ENCODE measurements at regions not wholly inside any gene's neighbourhood (a gene's known extent, or its start where the extent isn't known, plus 50 kb on each side); places are given as distances from the start of the nearest gene placed in this dataset.

DNA sequence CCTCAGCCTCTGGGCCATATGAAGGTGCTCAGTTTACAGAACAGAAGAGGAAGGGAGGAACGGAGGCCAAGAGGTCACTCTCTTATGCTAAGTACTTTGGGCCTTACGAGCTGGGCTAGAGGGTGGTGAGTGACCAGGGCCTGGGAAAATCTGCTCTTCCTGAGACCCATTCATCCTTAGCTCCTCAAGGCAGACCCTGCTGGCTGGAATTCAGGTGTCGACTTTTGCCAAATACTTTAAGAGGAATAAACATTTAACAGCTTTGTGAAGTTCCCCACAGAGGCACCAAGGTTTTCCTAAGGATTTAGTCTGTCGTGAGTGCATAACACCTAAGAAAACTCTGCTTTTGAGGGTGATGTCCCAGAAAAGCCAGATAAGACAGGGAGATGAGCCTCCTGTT is 129.7 kb upstream of the SIX2 start:
- Histone ChIP-seq H3K4me3 (ENCODE audit: low read length) (no peak overlapping the region), H3K9me2 (ENCODE audit: insufficient read depth, low read length) (no peaks in the 10 kb centered on the region), H4K20me1 (ENCODE audit: insufficient read depth) (no peaks in the 10 kb centered on the region), H3K27me3 (ENCODE audit: insufficient read depth, low read depth, low read length) (no peaks in the 10 kb centered on the region), H3K4me2 (ENCODE audit: low read length) (no peak overlapping the region), H3F3A (ENCODE audit: insufficient read depth, low read length, poor library complexity, severe bottlenecking) (no peaks in the 10 kb centered on the region), H3K79me2 (replicated peaks; ENCODE audit: insufficient read depth, low read length) (no peaks in the 10 kb centered on the region), H3K27ac (ENCODE audit: low read length) (no peak overlapping the region), H3K9ac (ENCODE audit: low read length) (no peak overlapping the region), H2AFZ (ENCODE audit: low read depth, low read length) (no peak overlapping the region), H3K36me3 (ENCODE audit: insufficient read depth, low read length) (no peaks in the 10 kb centered on the region), H3K9me3 (ENCODE audit: low read length) (peaks cover 4% of the 10 kb centered on the region)
- TF ChIP-seq POLR2AphosphoS5 (IDR thresholded peaks at IDR 0.05) (no peak), SMC3 (conservative IDR thresholded peaks at IDR 0.05; ENCODE audit: poor library complexity) (no peak), MXI1 (conservative IDR thresholded peaks at IDR 0.05; ENCODE audit: poor library complexity, severe bottlenecking) (no peak), RAD21 (conservative IDR thresholded peaks at IDR 0.05) (no peak), TAF1 (IDR thresholded peaks at IDR 0.05; ENCODE audit: low read depth) (no peak), EZH2 (IDR thresholded peaks at IDR 0.05; ENCODE audit: borderline replicate concordance, insufficient read depth, low read length, poor library complexity, severe bottlenecking) (no peak), REST (IDR thresholded peaks at IDR 0.05; ENCODE audit: borderline replicate concordance) (no peak), EP300 (conservative IDR thresholded peaks at IDR 0.05; ENCODE audit: poor library complexity, severe bottlenecking) (no peak)
- TF ChIP-seq, protein P1, sequence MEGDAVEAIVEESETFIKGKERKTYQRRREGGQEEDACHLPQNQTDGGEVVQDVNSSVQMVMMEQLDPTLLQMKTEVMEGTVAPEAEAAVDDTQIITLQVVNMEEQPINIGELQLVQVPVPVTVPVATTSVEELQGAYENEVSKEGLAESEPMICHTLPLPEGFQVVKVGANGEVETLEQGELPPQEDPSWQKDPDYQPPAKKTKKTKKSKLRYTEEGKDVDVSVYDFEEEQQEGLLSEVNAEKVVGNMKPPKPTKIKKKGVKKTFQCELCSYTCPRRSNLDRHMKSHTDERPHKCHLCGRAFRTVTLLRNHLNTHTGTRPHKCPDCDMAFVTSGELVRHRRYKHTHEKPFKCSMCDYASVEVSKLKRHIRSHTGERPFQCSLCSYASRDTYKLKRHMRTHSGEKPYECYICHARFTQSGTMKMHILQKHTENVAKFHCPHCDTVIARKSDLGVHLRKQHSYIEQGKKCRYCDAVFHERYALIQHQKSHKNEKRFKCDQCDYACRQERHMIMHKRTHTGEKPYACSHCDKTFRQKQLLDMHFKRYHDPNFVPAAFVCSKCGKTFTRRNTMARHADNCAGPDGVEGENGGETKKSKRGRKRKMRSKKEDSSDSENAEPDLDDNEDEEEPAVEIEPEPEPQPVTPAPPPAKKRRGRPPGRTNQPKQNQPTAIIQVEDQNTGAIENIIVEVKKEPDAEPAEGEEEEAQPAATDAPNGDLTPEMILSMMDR (IDR thresholded peaks at IDR 0.05; ENCODE audit: poor library complexity, severe bottlenecking), result no peak

- H3K27ac ChIP-seq (ENCODE audit: low read length), result no peak overlapping the region
- H2AFZ ChIP-seq (ENCODE audit: low read depth, low read length), result no peak overlapping the region
- no peaks in the 10 kb centered on the region for H3K36me3 ChIP-seq (ENCODE audit: insufficient read depth, low read length)
- H3K4me3 ChIP-seq (ENCODE audit: low read length), result no peak overlapping the region
- no peak overlapping the region for H3K4me2 ChIP-seq (ENCODE audit: low read length)
- no peaks in the 10 kb centered on the region for H3K79me2 ChIP-seq (replicated peaks; ENCODE audit: insufficient read depth, low read length)
- no peaks in the 10 kb centered on the region for H3F3A ChIP-seq (ENCODE audit: insufficient read depth, low read length, poor library complexity, severe bottlenecking)
- H3K9me3 ChIP-seq (ENCODE audit: low read length), result peaks cover 4% of the 10 kb centered on the region
- H3K9me2 ChIP-seq (ENCODE audit: insufficient read depth, low read length), result no peaks in the 10 kb centered on the region
- TF ChIP-seq, protein P1 (IDR thresholded peaks at IDR 0.05; ENCODE audit: poor library complexity, severe bottlenecking), result no peak
- TF ChIP-seq REST (IDR thresholded peaks at IDR 0.05; ENCODE audit: borderline replicate concordance), result no peak
- TF ChIP-seq RAD21 (conservative IDR thresholded peaks at IDR 0.05), result no peak
- no peak for TF ChIP-seq TAF1 (IDR thresholded peaks at IDR 0.05; ENCODE audit: low read depth)
- TF ChIP-seq SMC3 (conservative IDR thresholded peaks at IDR 0.05; ENCODE audit: poor library complexity), result no peak
- no peak for TF ChIP-seq POLR2AphosphoS5 (IDR thresholded peaks at IDR 0.05)
- TF ChIP-seq EP300 (conservative IDR thresholded peaks at IDR 0.05; ENCODE audit: poor library complexity, severe bottlenecking), result no peak
- TF ChIP-seq MXI1 (conservative IDR thresholded peaks at IDR 0.05; ENCODE audit: poor library complexity, severe bottlenecking), result no peak
- no peak for TF ChIP-seq EZH2 (IDR thresholded peaks at IDR 0.05; ENCODE audit: borderline replicate concordance, insufficient read depth, low read length, poor library complexity, severe bottlenecking)
- H3K9ac ChIP-seq (ENCODE audit: low read length), result no peak overlapping the region
- H4K20me1 ChIP-seq (ENCODE audit: insufficient read depth), result no peaks in the 10 kb centered on the region
- no peaks in the 10 kb centered on the region for H3K27me3 ChIP-seq (ENCODE audit: insufficient read depth, low read depth, low read length)
Observed at GRCh38 chr2:45137966-45138695, 128.9 kb upstream of the SIX2 start.
